ENCODE measurements at regions not wholly inside any gene's neighbourhood (a gene's known extent, or its start where the extent isn't known, plus 50 kb on each side); places are given as distances from the start of the nearest gene placed in this dataset.

GRCh38 chr7:115070311-115070710 is 148.4 kb downstream of the MDFIC start:
- DNase-seq (ENCODE audit: low read depth), result no peak
- in situ Hi-C loops (cut with HindIII; ENCODE audit: low pct_unique_long_range_greater_than_20kb, low sequenced_read_pairs), result no loop called here
